ENCODE measurements at regions not wholly inside any gene's neighbourhood (a gene's known extent, or its start where the extent isn't known, plus 50 kb on each side); places are given as distances from the start of the nearest gene placed in this dataset.
"Not testable (repeated sequence)": the region's sequence is repeated elsewhere in the genome, so short reads cannot be mapped to it uniquely, and the experiment has no call there.

GRCh38 chr10:62694537-62695126, 109.9 kb upstream of the ADO start:
- in situ Hi-C loops (cut with MboI; ENCODE audit: low sequenced_read_pairs, unreplicated experiment): no loop called here
- DNase-seq (ENCODE audit: low spot score): no peak
- TF ChIP-seq CTCF (IDR thresholded peaks at IDR 0.05; ENCODE audit: borderline replicate concordance, control extremely low read depth, extremely low read depth, insufficient read depth, missing control alignments): no peak

- in situ Hi-C loops (cut with MboI; ENCODE audit: low sequenced_read_pairs, unreplicated experiment): no loop called here
Observed at GRCh38 chr10:62696798-62697197, 107.7 kb upstream of the ADO start.

GRCh38 chr10:62699148-62699547, 105.4 kb upstream of the ADO start:
- no peak for DNase-seq (ENCODE audit: low spot score)
- in situ Hi-C loops (cut with MboI; ENCODE audit: low sequenced_read_pairs, unreplicated experiment): no loop called here
- TF ChIP-seq CTCF (IDR thresholded peaks at IDR 0.05; ENCODE audit: borderline replicate concordance, control extremely low read depth, extremely low read depth, insufficient read depth, missing control alignments): no peak

More at GRCh38 chr10:62696798-62697197, 107.7 kb upstream of the ADO start:
- no peak for DNase-seq (ENCODE audit: low spot score)
- TF ChIP-seq CTCF (IDR thresholded peaks at IDR 0.05; ENCODE audit: borderline replicate concordance, control extremely low read depth, extremely low read depth, insufficient read depth, missing control alignments): no peak

- DNase-seq (ENCODE audit: low spot score); in situ Hi-C loops (cut with MboI; ENCODE audit: low sequenced_read_pairs, unreplicated experiment): not testable (repeated sequence)
Observed at GRCh38 chr10:62704121-62704520, 100.4 kb upstream of the ADO start.

- no peak for DNase-seq (ENCODE audit: low spot score)
- in situ Hi-C loops (cut with MboI; ENCODE audit: low sequenced_read_pairs, unreplicated experiment): no loop called here
- no peak for TF ChIP-seq CTCF (IDR thresholded peaks at IDR 0.05; ENCODE audit: borderline replicate concordance, control extremely low read depth, extremely low read depth, insufficient read depth, missing control alignments)
Observed at GRCh38 chr10:62705789-62706188, 98.7 kb upstream of the ADO start.

- TF ChIP-seq CTCF (IDR thresholded peaks at IDR 0.05; ENCODE audit: borderline replicate concordance, control extremely low read depth, extremely low read depth, insufficient read depth, missing control alignments): no peak
- DNase-seq (ENCODE audit: low spot score): no peak
- in situ Hi-C loops (cut with MboI; ENCODE audit: low sequenced_read_pairs, unreplicated experiment): no loop called here
Observed at GRCh38 chr10:62707810-62708209, 96.7 kb upstream of the ADO start.

- DNase-seq (ENCODE audit: low spot score): no peak
- TF ChIP-seq CTCF (IDR thresholded peaks at IDR 0.05; ENCODE audit: borderline replicate concordance, control extremely low read depth, extremely low read depth, insufficient read depth, missing control alignments): no peak
- in situ Hi-C loops (cut with MboI; ENCODE audit: low sequenced_read_pairs, unreplicated experiment): no loop called here
Observed at GRCh38 chr10:62708569-62708968, 96.0 kb upstream of the ADO start.
